Daoy (cell line): ENCODE measurements at regions not wholly inside any gene's neighbourhood (a gene's known extent, or its start where the extent isn't known, plus 50 kb on each side); places are given as distances from the start of the nearest gene placed in this dataset.
A peak's percentile ranks its signal among the peaks of the same experiment; 100 is the strongest.
"Not testable (repeated sequence)": the region's sequence is repeated elsewhere in the genome, so short reads cannot be mapped to it uniquely, and the experiment has no call there.

ENCODE experiments used
- DNase-seq: peaks from one replicate; pipeline ENCODE4 v3.0.0-alpha.2; 2015; ENCODE audit warnings: low read depth

DNA sequence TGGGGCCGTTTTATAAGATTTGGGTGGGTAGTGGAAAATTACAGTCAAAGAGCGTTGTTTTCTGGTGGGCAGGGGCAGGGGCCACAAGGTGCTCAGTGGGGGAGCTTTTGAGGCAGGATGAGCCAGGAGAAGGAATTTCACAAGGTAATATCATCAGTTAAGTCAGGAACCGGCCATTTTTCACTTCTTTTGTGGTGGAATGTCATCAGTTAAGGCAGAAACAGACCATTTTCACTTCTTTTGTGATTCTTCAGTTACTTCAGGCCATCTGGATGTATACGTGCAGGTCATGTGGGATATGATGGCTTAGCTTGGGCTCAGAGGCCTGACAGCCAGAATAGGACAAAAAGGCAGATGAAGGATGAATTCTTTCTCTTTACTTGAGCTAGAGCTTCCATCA lies 477.3 kb upstream of the NUDT12 start:
- DNase-seq, result not testable (repeated sequence)

DNA sequence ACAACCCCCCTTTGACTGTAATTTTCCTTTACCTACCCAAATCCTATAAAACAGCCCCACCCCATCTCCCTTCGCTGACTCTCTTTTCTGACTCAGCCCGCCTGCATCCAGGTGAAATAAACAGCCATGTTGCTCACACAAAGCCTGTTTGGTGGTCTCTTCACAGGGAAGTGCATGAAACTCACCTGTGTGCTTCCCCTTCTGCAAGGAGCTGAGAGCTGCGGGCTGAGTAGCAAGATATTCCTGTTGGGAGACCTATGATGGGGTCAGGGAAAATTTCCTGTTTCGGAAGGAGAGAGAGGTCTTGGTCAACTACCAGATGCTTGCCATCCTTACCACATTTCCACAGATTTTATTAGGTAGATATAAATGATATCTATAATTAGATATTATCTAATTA lies 474.5 kb upstream of the NUDT12 start:
- DNase-seq, result not testable (repeated sequence)

DNA sequence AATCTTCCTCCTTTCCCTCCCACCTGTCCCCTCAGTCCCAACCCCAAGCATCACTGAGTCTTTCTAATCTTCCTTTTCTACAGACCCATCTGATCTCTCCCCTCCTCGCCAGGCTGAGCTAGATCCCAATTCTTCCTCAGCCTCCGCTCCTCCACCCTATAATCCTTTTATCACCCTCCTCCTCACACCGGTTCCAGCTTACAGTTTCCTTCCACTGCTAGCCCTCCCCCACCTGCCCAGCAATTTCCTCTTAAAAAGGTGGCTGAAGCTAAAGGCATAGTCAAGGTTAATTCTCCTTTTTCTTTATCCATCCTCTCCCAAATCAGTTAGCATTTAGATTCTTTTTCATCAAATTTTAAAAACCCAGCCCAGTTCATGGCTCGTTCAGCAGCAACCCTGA lies 470.6 kb upstream of the NUDT12 start:
- DNase-seq, result not testable (repeated sequence)

DNA sequence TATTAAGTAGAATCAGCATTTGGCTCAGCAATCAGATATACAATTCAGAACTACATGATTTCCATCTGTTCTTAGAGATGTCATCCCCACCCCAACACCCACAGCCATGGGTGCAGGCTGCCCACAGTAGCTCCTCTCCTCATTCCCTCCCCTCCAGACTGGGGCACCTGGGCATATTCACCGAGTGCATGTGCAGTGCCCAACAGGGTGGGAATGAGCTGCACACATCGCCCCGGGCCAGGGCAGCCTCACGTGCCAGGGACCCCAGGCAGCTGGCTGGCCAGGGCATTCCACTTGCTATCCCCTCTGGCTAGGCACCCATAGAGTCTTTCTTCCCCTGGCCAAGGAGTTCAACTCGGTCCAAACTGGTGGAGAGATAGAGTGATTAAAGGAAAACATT lies 461.9 kb upstream of the NUDT12 start:
- no peak for DNase-seq

DNA sequence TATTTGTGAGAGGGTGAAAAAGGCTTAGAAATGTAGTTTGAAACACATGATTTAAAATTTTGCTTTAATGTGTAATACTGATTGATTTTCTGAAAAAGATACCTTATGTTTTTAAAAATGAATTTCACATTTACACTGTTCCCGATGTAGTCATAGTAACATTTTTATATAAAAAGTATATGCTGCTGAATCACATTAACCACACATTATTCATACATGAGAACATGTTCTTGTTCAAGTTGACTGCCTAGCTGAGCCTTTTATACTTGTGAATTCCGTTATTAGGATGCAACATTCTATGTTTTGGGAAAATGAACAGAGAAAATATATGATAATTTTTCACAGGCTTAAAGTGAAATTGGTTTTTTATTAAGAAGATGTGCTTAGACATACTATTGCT lies 461.1 kb upstream of the NUDT12 start:
- no peak for DNase-seq

DNA sequence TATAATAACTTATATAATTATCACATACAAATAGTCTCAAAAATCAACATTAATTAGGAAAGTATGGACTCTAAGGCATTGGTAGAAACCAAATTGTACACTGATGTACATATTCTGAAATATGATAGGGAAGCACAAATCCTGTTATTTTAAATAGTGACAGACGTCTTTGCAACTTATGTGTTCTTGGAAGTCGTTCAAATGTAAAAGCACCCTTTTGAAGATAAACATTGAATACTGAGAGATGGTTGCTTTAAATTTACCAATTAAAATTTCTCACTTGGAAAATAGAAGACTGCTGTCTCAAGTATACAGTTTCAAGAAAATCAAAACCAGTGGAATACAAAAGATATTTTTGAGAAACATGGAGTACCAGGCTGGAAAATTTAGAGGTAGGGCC lies 457.4 kb upstream of the NUDT12 start:
- no peak for DNase-seq

DNA sequence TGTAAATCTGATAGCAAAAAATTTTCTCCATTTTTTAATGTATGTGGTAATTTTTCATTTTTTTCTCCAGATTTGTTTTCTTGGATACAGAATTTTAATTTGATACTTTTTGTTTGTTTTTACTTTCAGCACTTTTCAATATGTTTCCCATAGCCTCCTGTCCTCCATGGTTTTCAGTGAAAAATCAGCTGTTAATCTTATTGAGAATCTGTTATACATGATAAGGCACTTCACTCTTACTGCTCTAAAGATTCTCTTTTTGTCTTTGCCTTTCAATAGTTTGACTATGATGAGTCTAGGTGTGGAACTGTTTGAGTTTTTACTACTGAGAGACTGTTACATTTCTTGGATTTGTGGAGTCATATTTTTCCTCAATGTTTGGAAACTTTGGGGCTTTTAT lies 455.7 kb upstream of the NUDT12 start:
- DNase-seq, result no peak

DNA sequence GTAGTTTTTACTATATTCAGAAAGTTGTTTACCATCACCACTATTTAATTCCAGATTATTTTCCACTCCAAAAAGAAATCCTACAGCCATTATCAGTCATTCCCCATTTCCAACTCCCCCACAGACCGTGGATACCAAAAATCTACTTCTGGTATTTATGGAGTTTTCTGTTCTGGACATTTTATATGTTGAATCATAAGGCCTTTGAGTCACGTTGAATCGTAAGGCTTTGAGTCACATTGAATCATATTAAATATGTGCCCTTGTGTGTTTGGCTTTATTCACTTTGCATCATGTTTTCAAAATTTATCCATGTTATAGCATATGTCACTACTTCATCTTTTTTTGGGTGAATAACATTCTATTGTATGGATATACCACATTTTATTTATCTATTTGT lies 454.1 kb upstream of the NUDT12 start:
- no peak for DNase-seq

DNA sequence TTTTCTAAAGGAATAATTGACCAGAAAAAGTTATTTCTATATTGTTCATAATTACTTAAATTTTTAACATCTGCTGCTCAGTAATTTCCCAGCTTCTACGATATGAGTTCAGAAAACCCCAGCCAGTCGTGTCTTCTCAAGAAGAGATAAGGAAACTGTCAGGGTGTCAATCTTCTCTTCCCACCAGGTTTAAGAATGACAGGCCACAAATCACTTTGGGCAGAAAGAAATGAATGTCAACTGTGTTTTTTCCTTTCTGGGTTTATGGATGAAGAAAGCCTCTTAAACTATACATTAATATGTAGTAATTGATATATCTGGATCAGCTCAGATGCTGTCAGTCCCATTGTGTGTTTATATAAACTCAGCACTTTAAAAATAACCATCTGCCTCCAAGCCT lies 453.2 kb upstream of the NUDT12 start:
- no peak for DNase-seq

DNA sequence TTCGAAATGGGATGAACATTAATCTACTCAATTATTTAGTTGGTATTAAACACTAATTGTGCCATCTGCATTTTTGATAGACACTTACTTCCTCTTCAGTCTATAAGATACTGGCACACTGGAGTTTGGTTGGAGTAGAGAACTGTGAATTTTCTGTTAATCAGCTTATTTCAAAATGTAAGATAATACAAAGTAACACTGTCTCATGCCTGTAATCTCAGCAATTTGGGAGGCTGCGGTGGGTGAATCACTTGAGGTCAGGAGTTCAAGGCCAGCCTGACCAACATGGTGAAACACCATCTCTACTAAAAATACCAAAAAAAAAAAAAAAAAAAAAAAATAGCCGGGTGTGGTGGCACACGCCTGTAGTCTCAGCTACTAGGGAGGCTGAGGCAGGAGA lies 440.2 kb upstream of the NUDT12 start:
- peak; percentile 4 for DNase-seq

DNA sequence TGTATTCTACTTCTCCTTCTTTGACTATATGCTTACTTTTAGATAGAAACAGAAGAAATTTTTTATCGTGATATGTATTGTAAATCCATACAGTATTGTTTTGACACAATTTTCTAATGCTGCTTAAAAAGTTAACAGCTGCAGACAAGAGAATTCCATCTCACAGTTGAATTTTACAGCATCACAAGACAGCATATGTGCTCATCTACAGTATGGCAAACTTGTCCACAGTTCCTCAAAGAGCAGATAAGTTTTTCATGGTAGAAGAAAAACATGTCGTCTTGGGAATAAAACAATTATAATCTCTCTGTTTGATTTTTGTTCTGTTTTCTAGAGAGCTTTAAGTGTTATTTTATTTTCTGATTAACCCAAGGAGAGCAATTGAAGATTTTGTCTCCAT lies 438.5 kb upstream of the NUDT12 start:
- no peak for DNase-seq

DNA sequence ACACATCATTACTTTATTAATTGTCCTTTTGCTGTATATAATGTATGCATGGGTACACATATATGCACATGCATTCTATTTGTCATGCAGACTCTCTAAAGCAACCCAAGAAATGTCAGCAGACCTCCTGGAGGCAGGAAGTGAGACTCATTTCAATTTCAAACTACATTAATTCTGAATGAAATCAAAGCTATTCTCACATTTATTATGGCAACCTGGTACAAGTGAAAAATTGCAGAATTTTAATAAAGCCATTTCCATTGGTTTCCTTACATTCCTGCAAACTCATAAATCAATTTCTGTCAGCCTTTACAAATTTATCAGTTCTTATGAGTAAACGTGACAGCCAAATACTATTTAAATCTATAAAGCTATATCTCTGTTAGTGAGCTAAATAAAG lies 430.4 kb upstream of the NUDT12 start:
- DNase-seq, result no peak

DNA sequence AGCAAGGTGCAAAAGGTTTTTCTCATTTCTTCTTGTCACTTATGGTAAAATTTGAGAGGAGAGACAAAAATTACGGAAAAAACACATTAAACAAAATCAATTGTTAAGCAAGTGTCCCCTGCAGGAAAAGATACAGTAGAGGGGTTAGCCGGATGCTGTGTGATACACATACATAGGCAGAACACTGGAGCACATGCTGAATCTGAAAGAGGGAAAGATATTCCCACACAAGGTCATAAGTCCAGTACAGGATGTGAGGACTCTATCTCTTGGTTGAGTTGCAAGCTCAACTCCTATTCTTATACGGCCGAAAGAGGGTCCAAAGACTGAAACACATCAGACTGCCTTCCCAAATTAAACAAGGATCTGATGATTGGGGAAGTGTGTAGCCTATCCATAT lies 427.5 kb upstream of the NUDT12 start:
- DNase-seq, result no peak

DNA sequence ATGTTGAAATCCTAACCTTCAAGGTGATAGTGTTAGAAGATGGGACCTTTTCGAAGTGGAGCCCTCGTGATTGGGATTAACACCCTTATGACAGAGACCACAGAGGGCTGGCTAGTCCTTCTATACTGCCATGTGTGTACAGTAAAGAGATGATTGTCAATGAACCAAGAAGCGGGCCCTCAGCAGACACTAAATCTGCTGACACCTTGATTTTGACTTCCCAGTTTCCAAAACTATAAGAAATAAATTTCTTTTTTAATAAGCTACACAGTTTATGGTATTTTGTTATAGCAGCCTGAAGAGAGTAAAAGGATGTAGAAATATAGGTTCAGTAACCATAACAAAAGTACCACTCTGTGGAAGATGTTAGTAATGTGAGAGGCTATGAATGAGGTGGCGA lies 419.0 kb upstream of the NUDT12 start:
- DNase-seq, result no peak

DNA sequence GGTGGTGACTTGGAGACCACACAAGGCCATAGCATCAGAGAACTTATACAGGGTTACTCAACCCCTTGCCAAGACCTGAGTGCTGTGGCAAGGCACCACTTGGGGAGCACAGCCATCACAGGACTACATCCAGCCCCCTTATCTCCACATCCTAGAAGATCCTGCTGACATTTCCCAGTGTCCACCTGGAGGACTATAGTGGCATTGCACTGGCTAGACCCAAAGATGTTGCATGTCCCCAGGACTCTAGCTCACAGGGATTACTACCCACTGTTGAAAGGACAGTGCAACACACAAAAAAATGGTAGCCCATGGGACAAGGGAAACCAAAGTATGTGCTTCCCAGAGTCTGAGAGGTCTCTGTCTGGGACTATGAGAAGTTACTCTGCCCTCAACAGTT lies 411.1 kb upstream of the NUDT12 start:
- DNase-seq, result no peak

DNA sequence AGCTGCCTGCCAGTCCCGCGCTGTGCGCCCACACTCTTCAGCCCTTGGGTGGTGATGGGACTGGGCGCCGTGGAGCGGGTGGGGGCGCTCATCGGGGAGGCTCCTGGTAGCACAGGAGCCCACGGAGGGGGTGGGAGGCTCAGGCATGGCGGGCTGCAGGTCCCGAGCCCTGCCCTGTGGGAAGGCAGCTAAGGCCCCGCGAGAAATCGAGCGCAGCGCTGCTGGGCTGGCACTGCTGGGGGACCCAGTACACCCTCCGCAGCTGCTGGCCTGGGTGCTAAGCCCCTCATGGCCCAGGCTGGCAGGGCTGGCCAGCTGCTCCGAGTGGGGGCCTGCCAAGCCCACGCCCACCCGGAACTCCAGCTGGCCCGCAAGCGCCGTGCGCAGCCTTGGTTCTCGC lies 403.7 kb upstream of the NUDT12 start:
- not testable (repeated sequence) for DNase-seq

DNA sequence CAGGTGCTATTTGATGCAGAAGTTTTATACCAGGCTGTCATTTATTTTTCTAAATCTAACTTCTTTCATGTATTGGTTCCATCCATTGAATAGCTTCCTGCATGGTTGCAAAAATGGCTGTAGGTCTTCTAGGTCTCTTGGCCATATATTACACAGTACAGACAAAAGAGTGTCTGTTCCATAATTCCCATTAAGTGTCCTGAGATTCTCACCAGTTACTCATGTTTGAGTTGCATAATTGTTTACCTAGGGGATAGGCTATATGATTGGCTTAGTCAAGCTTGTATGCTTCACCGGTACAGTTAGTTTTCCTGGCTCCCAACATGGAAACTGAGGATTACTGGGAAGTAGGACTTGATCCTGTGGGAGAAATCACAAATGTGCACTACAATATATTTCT lies 399.4 kb upstream of the NUDT12 start:
- no peak for DNase-seq

DNA sequence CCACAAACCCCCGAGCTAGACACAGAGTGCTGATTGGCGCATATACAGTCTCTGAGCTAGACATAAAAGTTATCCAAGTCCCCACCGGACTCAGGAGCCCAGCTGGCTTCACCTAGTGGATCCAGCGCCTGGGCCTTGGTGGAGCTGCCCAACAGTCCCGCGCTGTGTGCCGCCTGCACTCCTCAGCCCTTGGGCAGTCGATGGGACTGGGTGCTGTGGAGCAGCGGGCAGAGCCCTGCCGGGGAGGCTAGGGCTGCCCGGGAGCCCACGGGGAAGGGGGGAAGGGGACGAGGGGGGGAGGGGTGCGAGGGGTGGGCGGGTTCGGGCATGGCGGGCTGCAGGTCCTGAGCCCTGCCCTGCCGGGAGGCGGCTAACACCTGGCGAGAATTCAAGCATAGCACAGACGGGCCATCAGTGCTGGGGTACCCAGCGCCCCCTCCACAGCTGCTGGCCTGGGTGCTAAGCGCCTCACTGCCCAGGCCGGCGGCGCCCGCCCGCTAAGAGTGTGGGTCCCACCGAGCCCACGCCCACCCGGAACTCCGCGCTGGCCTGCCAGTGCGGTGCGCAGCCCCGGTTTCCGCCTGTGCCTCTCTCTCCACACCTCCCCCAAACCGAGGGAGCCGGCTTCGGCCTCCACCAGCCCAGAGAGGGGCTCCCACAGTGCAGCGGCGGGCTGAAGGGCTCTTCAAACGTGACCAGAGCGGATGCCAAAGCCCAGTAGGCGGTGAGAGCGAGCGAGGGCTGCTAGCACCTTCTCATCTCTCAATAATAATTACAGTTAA lies 391.2 kb upstream of the NUDT12 start:
- no peak for DNase-seq

DNA sequence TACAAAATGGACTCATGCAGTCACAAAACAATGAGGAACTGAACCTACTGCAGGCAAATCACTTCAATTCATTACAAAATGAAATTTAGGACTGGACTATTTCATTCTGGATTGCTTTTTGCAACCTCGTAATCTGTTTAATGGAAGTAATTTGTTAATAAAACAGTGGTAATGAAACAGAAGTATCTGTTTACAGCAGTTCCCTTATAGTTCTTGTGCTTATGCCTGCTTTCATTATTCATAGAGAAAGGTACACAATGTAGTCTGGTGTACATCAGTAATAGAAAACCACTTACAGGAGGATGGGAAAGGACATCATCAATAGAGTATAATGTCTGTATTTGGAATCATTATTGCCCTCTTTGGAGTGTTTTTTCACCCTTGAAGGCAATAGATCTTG lies 389.2 kb upstream of the NUDT12 start:
- no peak for DNase-seq

DNA sequence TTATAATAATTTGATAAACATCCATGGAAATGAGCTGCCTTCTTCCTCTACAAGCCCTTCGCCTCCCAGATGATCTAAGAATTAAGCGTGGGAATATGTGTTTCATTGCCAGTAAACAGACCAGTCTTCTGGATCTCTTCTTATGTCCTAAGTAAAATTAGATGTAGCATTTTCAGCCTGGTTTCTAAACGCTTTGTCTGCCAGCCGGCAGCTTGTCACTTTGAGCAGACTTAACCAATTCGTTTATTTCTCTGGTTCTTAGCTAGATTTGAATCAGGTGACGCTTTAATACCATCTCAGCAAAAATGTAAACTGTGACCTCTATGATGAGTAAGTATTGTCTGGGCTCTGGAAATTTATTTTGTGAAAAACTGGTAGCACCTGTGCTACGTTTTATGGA lies 380.6 kb upstream of the NUDT12 start:
- DNase-seq, result no peak

DNA sequence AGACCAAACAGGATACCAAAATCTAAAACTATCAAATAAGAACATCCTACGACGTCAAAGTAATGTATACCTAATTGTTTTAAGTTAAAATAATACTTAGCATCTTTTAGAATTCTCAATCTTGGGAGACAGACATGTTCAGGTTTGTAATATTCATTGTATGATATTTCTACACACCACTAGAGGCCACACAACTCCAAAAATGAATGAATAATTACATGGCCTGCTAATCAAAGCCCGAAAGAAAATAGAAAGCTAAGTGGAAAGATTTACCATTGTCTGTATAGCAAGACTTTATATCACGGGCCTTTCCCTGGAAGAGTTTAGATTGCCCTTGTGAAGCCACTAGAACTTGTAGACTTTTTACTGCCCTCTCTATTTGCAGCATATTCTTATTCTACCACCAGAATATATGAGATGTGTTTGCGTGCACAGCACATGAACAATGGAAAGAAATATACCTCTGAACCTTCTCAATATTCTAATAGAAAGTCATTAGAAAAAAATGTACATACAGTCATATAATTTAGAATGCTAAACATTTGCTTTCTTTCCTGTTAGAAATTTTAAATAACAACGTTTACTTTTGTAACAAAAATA lies 380.1 kb upstream of the NUDT12 start:
- no peak for DNase-seq

DNA sequence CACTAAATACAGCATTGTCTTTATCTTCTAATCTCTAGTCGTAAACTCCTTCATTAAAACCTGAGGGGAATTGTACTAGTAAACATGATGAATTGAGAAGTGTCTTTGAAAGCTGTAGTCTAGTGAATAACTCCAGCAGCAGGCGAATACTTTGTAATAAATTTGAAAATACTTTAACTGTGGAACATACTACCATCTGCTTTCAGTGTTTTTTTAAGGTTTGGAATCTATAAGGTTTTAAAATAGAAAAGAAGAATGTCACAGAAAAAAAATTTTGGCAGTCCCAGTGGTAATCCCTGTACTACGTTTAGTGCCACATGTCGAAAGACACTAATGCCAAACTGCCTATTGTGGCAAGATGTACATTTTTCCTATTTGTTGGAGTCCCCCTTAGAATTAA lies 379.0 kb upstream of the NUDT12 start:
- no peak for DNase-seq

DNA sequence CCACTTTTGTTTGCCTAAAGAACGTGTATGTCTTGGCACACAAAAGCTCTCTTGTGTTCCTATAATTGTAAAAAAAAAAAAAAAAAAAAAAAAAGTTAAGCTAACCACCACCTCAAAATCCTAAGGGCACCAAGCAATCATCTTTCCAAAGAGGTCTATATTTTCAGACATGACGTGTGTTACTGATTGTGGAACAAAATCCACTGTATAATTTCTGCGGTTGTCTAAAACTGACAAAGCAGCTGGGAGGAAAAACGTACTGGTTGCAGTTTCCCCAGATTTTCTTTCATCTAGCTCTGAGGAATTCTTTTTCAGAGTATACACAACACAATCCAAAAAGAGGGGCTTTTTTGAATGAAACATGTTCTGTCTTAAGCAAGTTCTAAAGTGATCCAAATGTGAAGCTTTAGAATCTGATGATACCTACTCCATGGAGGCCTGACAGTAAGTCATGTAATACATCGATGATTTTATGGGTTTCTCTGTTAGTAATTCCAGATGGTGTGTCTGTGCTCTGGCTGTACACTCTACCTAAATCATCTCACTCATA lies 375.6 kb upstream of the NUDT12 start:
- DNase-seq, result no peak
